ENCODE measurements at regions not wholly inside any gene's neighbourhood (a gene's known extent, or its start where the extent isn't known, plus 50 kb on each side); places are given as distances from the start of the nearest gene placed in this dataset.

DNA sequence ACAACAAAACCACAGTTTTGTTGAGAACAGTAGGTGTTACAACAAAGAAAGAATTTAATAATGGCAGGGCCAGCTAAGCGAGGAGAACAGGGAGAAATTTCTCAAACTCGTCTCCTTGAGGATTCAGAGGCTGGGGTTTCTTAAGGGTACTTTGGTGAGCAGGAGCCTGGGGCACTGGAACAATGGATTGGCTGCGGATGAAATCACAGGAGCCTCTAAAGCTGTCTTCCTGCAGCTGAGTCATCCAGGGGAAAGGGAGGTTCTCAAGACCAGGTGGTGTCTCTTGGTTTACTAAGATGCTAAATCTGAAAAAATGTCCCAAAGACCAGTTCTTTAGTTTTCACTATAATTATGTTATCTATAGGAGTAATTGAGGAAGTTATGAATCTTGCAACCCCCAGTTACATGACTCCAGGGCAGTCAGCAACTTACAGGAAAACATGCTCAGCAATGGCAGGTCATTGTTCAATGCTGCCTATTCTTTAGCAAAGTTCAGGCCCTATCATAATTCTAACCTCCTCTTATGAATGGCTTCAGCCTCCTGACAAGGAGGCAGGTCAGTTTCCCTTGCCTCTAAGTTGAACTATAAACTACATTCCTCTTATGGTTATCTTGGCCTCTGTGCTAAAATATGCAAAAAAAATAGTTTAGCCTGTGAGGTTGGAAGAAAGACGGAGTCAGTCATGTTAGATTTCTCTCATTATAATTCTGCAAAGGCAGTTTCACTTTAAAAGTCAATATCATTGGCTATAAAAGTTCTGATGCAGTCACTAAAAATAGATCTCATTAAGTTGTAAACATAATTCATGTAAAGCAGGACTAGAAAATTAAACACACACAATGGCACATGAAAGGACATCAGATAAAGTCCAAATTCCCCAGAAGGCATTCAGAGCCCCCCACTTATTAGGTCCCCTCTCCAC lies 63.3 kb upstream of the CKS2 start:
- Mint-ChIP-seq H3K27ac (peak overlapping the region; percentile 58), H3K9me3 (no peaks in the 10 kb centered on the region)
- DNase-seq (ENCODE audit: extremely low spot score, unreplicated experiment), result no peak

DNA sequence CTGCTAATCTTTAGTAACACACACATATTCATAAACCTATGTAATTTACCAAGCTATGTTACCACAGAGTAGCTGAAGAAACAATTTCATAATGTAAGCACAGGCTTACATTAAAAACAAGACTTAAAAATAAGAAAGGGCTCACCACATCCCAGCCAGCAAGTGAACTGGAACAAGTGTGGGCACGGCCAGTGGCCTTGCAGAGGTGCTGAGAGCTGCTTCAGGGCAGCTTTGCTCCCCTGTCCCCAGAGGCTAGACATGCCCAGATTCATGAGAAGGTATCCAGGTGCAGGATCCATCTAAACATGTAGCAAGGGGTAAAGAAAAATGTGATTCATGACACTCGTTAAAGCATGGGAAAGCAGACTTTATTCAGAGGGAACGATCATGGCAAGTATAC lies 62.0 kb upstream of the CKS2 start:
- Mint-ChIP-seq H3K9me3 (no peaks in the 10 kb centered on the region), H3K36me3 (no peaks in the 10 kb centered on the region), H3K27ac (no peak overlapping the region)

More for the DNA sequence above, 63.3 kb upstream of the CKS2 start:
- no peak overlapping the region for H3K4me3 Mint-ChIP-seq
- H3K4me1 Mint-ChIP-seq (ENCODE audit: unreplicated experiment), result peaks cover 6% of the 10 kb centered on the region
- TF ChIP-seq, protein P1, sequence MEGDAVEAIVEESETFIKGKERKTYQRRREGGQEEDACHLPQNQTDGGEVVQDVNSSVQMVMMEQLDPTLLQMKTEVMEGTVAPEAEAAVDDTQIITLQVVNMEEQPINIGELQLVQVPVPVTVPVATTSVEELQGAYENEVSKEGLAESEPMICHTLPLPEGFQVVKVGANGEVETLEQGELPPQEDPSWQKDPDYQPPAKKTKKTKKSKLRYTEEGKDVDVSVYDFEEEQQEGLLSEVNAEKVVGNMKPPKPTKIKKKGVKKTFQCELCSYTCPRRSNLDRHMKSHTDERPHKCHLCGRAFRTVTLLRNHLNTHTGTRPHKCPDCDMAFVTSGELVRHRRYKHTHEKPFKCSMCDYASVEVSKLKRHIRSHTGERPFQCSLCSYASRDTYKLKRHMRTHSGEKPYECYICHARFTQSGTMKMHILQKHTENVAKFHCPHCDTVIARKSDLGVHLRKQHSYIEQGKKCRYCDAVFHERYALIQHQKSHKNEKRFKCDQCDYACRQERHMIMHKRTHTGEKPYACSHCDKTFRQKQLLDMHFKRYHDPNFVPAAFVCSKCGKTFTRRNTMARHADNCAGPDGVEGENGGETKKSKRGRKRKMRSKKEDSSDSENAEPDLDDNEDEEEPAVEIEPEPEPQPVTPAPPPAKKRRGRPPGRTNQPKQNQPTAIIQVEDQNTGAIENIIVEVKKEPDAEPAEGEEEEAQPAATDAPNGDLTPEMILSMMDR (conservative IDR thresholded peaks at IDR 0.05), result no peak
- no peaks in the 10 kb centered on the region for H3K27me3 Mint-ChIP-seq
- H3K36me3 Mint-ChIP-seq, result no peaks in the 10 kb centered on the region

DNA sequence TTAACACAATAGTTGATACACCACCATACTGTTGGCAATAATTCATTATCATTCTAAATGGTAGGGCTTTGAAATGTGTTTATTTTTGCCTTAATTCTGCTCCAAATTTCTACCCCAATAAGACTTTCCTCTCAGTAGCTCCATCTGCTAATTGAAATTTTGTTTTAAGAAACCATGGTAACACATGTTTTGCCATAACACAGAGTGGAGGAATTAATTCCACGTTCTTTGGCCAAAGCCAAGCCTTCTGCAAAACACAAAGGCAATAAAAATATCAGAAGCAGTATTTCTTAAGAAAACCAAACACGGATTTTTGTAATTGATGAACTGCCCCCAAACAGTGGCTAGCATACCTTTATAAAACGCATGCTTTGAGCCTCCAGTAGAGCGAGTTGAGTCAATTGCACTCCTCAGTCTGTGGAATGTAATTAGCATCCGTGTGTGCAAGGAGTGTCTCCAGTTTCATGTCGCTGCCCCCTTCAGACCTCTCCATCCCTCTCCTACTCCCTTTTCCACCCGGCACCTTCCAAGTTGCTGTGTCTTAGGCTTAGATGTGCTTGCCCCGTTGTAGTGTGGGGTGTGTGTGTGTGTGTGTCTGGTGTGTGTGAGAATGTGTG lies 58.2 kb upstream of the CKS2 start:
- H3K4me1 Mint-ChIP-seq (ENCODE audit: unreplicated experiment), result peaks cover 5% of the 10 kb centered on the region
- H3K36me3 Mint-ChIP-seq, result no peaks in the 10 kb centered on the region
- H3K9me3 Mint-ChIP-seq, result no peaks in the 10 kb centered on the region
- no peaks in the 10 kb centered on the region for H3K27me3 Mint-ChIP-seq
- no peak overlapping the region for H3K27ac Mint-ChIP-seq
- no peak for DNase-seq (ENCODE audit: extremely low spot score, unreplicated experiment)
- no peak overlapping the region for H3K4me3 Mint-ChIP-seq
- TF ChIP-seq, protein P1 (conservative IDR thresholded peaks at IDR 0.05), result no peak

More for the DNA sequence above, 62.0 kb upstream of the CKS2 start:
- TF ChIP-seq, protein P1 (conservative IDR thresholded peaks at IDR 0.05), result no peak
- Mint-ChIP-seq H3K27me3 (no peaks in the 10 kb centered on the region), H3K4me3 (no peak overlapping the region), H3K4me1 (ENCODE audit: unreplicated experiment) (peaks cover 6% of the 10 kb centered on the region)
- DNase-seq (ENCODE audit: extremely low spot score, unreplicated experiment), result no peak

DNA sequence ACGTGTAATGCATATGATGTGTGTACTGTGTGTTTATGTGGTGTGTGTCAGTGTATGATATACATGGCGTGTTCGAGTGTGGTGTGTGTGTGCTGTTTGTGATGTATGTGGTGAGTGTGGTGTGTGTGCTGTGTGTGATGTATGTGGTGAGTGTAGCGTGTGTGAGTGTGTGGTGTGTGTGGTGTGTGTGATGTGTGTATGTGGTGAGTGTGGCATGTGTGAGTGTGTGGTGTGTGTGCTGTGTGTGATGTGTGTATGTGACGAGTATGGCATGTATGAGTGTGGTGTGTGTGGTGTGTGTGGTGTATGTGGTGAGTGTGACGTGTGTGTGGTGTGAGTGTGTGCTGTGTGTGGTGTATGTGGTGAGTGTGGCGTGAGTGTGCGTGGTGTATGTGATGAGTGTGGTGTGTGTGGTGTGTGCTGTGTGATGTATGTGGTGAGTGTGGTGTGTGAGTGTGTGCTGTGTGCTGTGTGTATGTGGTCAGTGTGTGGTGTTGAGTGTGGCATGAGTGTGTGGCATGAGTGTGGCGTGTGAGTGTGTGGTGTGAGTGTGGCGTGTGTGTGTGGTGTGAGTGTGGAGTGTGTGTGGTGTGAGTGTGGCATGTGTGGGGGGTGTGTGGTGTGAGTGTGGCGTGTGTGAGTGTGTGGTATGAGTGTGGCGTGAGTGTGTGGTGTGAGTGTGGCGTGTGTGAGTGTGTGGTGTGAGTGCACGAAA lies 56.8 kb upstream of the CKS2 start:
- no peak for DNase-seq (ENCODE audit: extremely low spot score, unreplicated experiment)
- Mint-ChIP-seq H3K4me3 (no peak overlapping the region), H3K36me3 (no peaks in the 10 kb centered on the region), H3K9me3 (no peaks in the 10 kb centered on the region), H3K4me1 (ENCODE audit: unreplicated experiment) (no peaks in the 10 kb centered on the region), H3K27me3 (no peaks in the 10 kb centered on the region), H3K27ac (no peak overlapping the region)
- TF ChIP-seq, protein P1 (conservative IDR thresholded peaks at IDR 0.05), result no peak

DNA sequence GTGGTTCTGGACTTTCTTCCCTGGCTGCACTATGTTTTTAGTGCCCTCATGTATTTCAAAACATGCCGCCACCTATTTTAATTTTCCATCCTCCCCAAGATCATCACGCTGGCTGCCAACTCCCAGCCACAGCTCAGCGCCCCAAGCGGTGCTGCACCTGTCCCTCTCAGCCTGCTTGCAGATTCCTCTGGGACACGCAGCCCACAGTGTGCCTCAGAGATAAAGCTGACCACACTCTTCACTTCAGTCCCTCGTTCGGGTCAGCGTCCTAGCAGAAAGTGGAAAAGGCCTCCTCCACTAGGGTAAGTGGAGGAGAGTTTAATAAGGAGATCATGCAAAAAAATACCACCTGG lies 56.2 kb upstream of the CKS2 start:
- H3K27ac Mint-ChIP-seq, result no peak overlapping the region
- H3K9me3 Mint-ChIP-seq, result no peaks in the 10 kb centered on the region
- no peaks in the 10 kb centered on the region for H3K27me3 Mint-ChIP-seq
- no peak overlapping the region for H3K4me3 Mint-ChIP-seq
- TF ChIP-seq, protein P1 (conservative IDR thresholded peaks at IDR 0.05), result no peak
- H3K36me3 Mint-ChIP-seq, result no peaks in the 10 kb centered on the region
- no peak for DNase-seq (ENCODE audit: extremely low spot score, unreplicated experiment)
- H3K4me1 Mint-ChIP-seq (ENCODE audit: unreplicated experiment), result no peaks in the 10 kb centered on the region
